ENCODE measurements at regions not wholly inside any gene's neighbourhood (a gene's known extent, or its start where the extent isn't known, plus 50 kb on each side); places are given as distances from the start of the nearest gene placed in this dataset.

- Histone ChIP-seq H3K4me1 (ENCODE audit: low read depth) (no peaks in the 10 kb centered on the region), H3K27me3 (no peaks in the 10 kb centered on the region), H3K27ac (no peak overlapping the region), H3K36me3 (no peaks in the 10 kb centered on the region), H3K9me3 (ENCODE audit: low read depth) (no peaks in the 10 kb centered on the region), H3K4me3 (no peak overlapping the region)
- DNase-seq (ENCODE audit: low read depth in 1 of 2, low spot score in 1 of 2), result no peak
- TF ChIP-seq CTCF (IDR thresholded peaks at IDR 0.05; ENCODE audit: low read depth, low read length), result no peak
Measured at GRCh38 chr9:117523531-117524153, 108.8 kb upstream of the ASTN2 start.

GRCh38 chr9:117521293-117521692, 106.4 kb upstream of the ASTN2 start:
- no peak overlapping the region for H3K4me3 ChIP-seq
- no peaks in the 10 kb centered on the region for H3K36me3 ChIP-seq
- H3K27me3 ChIP-seq, result no peaks in the 10 kb centered on the region
- no peak for DNase-seq (ENCODE audit: low read depth in 1 of 2, low spot score in 1 of 2)
- H3K9me3 ChIP-seq (ENCODE audit: low read depth), result no peaks in the 10 kb centered on the region
- no peak for TF ChIP-seq CTCF (IDR thresholded peaks at IDR 0.05; ENCODE audit: low read depth, low read length)
- no peaks in the 10 kb centered on the region for H3K4me1 ChIP-seq (ENCODE audit: low read depth)
- H3K27ac ChIP-seq, result no peak overlapping the region

GRCh38 chr9:117516676-117517632, 102.1 kb upstream of the ASTN2 start:
- Histone ChIP-seq H3K36me3 (no peaks in the 10 kb centered on the region), H3K4me1 (ENCODE audit: low read depth) (no peaks in the 10 kb centered on the region), H3K27ac (no peak overlapping the region), H3K9me3 (ENCODE audit: low read depth) (no peaks in the 10 kb centered on the region), H3K4me3 (no peak overlapping the region), H3K27me3 (no peaks in the 10 kb centered on the region)
- no peak for TF ChIP-seq CTCF (IDR thresholded peaks at IDR 0.05; ENCODE audit: low read depth, low read length)
- no peak for DNase-seq (ENCODE audit: low read depth in 1 of 2, low spot score in 1 of 2)

- TF ChIP-seq CTCF (IDR thresholded peaks at IDR 0.05; ENCODE audit: low read depth, low read length), result no peak
- DNase-seq (ENCODE audit: low read depth in 1 of 2, low spot score in 1 of 2), result no peak
- Histone ChIP-seq H3K36me3 (no peaks in the 10 kb centered on the region), H3K9me3 (ENCODE audit: low read depth) (no peaks in the 10 kb centered on the region), H3K27me3 (no peaks in the 10 kb centered on the region), H3K4me3 (no peak overlapping the region), H3K4me1 (ENCODE audit: low read depth) (no peaks in the 10 kb centered on the region), H3K27ac (no peak overlapping the region)
Measured at GRCh38 chr9:117511852-117512481, 97.1 kb upstream of the ASTN2 start.

- H3K4me3 ChIP-seq, result no peak overlapping the region
- H3K9me3 ChIP-seq (ENCODE audit: low read depth), result peaks cover 2% of the 10 kb centered on the region
- no peak for TF ChIP-seq CTCF (IDR thresholded peaks at IDR 0.05; ENCODE audit: low read depth, low read length)
- H3K4me1 ChIP-seq (ENCODE audit: low read depth), result no peaks in the 10 kb centered on the region
- no peaks in the 10 kb centered on the region for H3K36me3 ChIP-seq
- no peaks in the 10 kb centered on the region for H3K27me3 ChIP-seq
- no peak for DNase-seq (ENCODE audit: low read depth in 1 of 2, low spot score in 1 of 2)
- H3K27ac ChIP-seq, result no peak overlapping the region
Measured at GRCh38 chr9:117496307-117496706, 81.5 kb upstream of the ASTN2 start.

Data from cardiac muscle cell (in vitro differentiated cells and primary cell).